ENCODE measurements at regions not wholly inside any gene's neighbourhood (a gene's known extent, or its start where the extent isn't known, plus 50 kb on each side); places are given as distances from the start of the nearest gene placed in this dataset.

DNA sequence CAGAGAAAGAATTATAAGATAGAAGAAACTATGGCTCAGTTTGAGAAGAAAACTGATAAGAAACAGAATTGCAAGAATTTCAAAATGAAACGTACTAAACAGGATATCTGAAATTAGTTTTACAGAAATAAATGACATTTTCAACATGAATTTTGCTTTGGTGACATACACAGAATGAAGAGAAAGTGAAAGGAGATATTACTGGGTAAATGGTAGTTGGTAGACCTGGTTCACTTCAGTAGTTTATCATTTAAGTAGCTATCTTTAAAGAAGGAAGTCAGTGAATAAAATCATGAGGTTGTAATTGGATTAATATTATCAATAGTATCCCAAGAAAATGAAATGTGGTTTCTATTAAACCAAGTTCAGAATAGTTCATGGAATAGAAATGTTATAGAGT lies 395.5 kb upstream of the SMIM31 start:
- TF ChIP-seq CTCF (IDR thresholded peaks at IDR 0.05; ENCODE audit: low read depth, low read length): no peak
- DNase-seq (ENCODE audit: extremely low read depth, low read depth): no peak

- DNase-seq (ENCODE audit: extremely low read depth, low read depth): no peak
- TF ChIP-seq CTCF (IDR thresholded peaks at IDR 0.05; ENCODE audit: low read depth, low read length): no peak
These were observed 394.1 kb upstream of the SMIM31 start for GRCh38 chr4:164359881-164360280.

- no peak for TF ChIP-seq CTCF (IDR thresholded peaks at IDR 0.05; ENCODE audit: low read depth, low read length)
- no peak for DNase-seq (ENCODE audit: extremely low read depth, low read depth)
These were observed 385.0 kb upstream of the SMIM31 start for GRCh38 chr4:164368894-164369293.

DNA sequence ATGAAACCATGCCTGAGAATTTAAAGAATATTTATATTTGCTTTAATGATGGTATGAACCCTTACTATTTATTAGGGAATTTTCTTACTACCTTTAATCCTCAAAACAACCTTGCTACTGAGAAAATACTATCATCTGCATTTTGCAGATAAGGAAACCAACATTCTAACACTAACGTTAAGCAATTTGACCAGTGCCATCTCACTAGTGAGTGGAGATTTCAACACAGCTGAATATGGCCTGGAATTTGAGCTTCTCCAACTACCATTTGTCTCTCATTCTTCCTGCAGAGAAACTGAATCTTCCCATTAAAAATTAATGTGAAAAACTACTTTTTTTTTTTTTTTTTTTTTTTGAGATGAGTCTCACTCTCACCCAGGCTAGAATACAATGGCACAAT lies 380.9 kb upstream of the SMIM31 start:
- TF ChIP-seq CTCF (IDR thresholded peaks at IDR 0.05; ENCODE audit: low read depth, low read length): no peak
- no peak for DNase-seq (ENCODE audit: extremely low read depth, low read depth)

- no peak for DNase-seq (ENCODE audit: extremely low read depth, low read depth)
- no peak for TF ChIP-seq CTCF (IDR thresholded peaks at IDR 0.05; ENCODE audit: low read depth, low read length)
These were observed 376.7 kb upstream of the SMIM31 start for GRCh38 chr4:164377277-164377676.

- no peak for TF ChIP-seq CTCF (IDR thresholded peaks at IDR 0.05; ENCODE audit: low read depth, low read length)
These were observed 375.6 kb upstream of the SMIM31 start for GRCh38 chr4:164378361-164378760.

GRCh38 chr4:164379694-164380093 lies 374.2 kb upstream of the SMIM31 start:
- no peak for TF ChIP-seq CTCF (IDR thresholded peaks at IDR 0.05; ENCODE audit: low read depth, low read length)
- DNase-seq (ENCODE audit: extremely low read depth, low read depth): no peak

More at GRCh38 chr4:164378361-164378760, 375.6 kb upstream of the SMIM31 start:
- no peak for DNase-seq (ENCODE audit: extremely low read depth, low read depth)

All from AG09319 (cell line).